GM18907 (cell line): ENCODE measurements at regions not wholly inside any gene's neighbourhood (a gene's known extent, or its start where the extent isn't known, plus 50 kb on each side); places are given as distances from the start of the nearest gene placed in this dataset.
"Not testable (repeated sequence)": the region's sequence is repeated elsewhere in the genome, so short reads cannot be mapped to it uniquely, and the experiment has no call there.

Source experiments
- ATAC-seq: cut with Tn5 transposase; IDR thresholded peaks from one replicate; pipeline ENCODE4 v1.9.1; 2021; ENCODE audit warnings: mild to moderate bottlenecking, moderate library complexity; ENCODE audit not compliant: unreplicated experiment

DNA sequence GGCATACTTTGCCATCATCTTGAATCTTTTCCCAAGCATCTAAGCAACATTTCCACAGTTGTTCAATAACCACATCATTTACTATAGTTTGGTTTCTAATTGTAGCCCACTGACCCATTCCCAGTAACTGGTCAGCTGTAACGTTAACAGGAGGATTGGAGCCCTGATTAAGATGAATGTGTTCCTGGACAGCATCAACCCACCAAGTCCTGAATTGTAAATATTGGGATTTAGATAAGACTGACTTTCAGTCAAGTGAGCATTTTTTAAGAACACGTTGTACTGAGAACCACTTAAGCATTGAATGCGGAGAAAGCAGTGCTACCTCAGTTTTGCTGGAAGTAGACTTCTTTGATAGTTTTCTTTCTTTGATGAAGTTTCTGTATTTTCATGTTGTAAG lies 53.3 kb upstream of the ARL4D start:
- ATAC-seq: not testable (repeated sequence)

GRCh38 chr17:43344685-43345084 lies 54.1 kb upstream of the ARL4D start:
- ATAC-seq: no peak

DNA sequence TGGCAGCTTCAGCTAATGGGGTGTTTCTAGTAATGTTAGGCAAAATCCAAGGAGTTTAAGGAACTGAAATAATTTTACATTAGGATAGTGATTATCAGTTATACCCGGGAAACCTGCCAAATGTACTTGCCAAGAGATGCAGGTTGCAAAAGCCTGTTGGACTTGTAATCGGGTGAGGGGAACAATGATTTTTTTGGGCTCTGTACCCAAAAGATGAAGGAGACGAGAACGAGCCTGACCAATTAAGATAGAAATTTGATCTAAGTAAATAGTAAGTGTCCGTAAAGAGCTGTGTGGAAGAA lies 56.3 kb upstream of the ARL4D start:
- no peak for ATAC-seq

- no peak for ATAC-seq
Measured at GRCh38 chr17:43341715-43342588, 56.8 kb upstream of the ARL4D start.

DNA sequence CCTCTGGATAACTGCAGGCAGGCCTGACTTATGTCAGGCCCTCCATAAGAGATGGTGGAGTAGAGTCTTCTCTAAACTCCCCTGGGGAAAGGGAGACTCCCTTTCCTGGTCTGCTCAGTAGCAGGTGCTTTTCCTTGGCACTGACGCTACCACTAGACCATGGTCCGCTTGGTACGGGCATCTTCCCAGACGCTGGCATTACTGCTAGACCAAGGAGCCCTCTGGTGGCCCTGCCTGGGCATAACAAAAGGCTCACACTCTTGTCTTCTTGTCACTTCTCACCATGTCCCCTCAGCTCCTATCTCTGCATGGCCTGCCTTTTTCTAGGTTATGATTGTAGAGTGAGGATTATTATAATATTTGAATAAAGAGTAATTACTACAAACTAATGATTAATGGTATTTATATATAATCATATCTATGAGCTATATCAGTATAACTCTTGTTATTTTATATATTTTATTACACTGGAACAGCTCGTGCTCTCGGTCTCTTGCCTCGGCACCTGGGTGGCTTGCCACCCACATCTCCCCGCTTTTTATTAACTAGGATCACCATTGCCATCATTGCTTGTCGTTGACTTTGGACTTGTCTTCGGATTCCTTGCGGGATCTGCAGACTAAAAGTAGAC lies 59.8 kb upstream of the ARL4D start:
- ATAC-seq: no peak

DNA sequence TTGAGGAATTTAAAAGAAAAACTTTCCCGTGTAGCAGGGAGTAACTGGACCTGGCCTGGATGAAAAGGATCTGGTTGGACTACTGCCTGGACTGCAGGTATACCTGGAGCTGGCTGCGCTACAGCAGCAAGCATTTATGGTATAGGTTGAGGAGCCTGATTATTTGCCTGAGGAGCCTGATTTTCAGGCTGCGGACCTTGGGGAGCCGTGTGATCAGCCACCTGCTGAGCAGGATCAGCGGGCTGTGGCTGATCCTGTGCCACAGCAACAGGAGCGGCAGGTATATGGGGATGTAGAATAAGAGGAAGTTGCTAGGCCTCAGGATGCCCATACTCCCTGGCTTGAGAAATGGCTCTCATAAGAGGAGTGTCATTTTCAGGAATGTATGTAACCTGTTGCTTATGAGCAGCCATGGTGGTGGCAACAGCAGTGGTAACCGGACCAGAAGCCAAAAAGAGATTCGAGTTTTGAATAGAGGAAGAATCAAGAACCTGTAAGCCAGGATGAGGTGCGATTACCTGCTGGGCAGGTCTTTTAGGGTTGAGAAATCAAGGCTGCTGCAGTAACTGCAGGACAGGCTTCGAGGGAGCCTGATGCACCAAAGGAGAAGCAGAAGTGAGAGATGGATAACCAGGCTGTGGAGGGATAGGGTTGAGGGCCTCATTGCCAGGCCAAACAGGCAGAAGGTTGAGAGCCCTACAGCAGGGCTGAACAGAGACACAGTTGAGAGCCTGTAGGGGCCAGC lies 60.9 kb upstream of the ARL4D start:
- ATAC-seq: no peak

DNA sequence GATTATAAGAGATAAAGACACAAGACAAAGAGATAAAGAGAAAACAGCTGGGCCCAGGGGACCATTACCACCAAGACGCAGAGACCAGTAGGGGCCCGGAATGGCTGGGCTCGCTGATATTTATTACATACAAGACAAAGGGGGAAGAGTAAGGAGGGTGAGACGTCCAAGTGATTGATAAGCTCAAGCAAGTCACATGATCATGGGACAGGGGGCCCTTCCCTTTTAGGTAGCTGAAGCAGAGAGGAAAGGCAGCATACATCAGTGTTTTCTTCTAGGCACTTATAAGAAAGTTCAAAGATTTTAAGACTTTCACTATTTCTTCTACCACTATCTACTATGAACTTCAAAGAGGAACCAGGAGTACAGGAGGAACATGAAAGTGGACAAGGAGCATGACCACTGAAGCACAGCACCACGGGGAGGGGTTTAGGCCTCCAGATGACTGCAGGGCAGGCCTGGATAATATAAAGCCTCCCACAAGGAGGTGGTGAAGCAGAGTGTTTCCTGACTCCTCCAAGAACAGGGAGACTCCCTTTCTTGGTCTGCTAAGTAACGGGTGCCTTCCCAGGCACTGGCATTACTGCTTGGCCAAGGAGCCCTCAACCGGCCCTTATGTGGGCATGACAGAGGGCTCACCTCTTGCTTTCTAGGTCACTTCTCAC lies 63.9 kb upstream of the ARL4D start:
- no peak for ATAC-seq

GRCh38 chr17:43333433-43333943 lies 65.3 kb upstream of the ARL4D start:
- ATAC-seq: no peak

DNA sequence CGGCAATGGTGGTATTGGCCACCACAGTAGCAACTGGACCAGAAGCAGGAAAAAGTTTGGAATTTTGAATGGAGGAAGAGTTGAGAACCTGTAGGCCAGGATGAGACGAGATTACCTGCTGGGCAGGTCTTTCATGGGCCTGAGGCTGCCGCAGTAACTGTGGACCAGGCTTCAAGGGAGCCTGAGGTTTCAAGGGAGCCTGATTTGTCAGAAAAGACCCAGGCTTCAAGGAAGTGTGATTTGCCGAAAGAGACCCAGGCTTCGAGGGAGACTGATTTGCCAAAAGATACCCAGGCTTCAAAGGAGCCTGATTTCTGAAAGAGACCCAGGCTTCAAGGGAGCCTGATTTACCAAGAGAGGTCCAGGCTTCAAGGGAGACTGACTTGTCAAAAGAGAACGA lies 66.6 kb upstream of the ARL4D start:
- no peak for ATAC-seq

DNA sequence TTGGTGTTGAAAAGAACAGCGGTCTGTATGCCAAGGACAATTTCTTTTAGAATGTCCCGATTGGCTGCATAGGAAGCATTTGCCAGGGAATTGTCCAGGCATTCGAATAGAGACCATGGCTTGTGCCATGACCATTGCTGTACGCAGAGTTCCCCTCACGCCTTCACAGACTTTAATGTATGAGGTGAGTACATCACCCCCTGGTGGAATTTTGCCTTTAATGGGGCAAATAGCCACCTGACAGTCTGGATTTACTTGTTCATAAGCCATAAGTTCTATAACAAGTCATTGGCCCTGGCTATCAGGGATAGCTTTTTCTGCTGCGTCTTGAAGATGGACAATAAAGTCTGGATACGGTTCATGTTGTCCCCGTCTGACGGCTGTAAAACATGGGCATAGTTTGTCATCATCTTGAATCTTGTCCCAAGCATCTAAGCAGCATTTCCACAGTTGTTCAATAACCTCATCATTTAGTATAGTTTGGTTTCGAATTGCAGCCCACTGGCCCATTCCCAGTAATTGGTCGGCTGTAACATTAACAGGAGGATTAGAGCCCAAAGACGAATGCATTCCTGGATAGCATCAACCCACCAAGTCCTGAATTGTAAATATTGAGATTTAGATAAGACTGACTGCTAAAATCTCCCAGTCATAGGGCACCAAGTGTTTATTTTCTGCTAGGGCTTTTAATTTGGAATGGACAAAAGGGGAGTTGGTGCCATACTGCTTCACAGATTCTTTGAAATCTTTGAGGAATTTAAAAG lies 67.7 kb upstream of the ARL4D start:
- ATAC-seq: no peak

DNA sequence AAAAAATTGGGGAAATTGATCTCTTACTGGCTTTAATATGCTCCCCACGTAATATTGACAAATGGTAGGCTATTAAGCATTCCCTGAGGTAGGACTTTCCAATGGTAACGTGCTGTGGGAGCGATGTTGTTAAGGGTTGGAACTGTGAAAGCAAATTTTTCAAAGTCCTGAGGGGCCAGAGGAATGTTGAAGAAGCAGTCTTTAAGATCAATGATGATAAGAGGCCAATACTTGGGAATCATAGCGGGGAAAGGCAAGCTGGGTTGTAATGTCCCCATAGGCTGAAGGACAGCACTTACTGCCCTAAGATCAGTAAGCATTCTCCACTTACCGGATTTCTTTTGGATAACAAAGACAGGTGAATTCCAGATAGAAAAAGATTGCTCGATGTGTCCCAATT lies 69.6 kb upstream of the ARL4D start:
- no peak for ATAC-seq

GRCh38 chr17:43328650-43329049 lies 70.1 kb upstream of the ARL4D start:
- no peak for ATAC-seq

DNA sequence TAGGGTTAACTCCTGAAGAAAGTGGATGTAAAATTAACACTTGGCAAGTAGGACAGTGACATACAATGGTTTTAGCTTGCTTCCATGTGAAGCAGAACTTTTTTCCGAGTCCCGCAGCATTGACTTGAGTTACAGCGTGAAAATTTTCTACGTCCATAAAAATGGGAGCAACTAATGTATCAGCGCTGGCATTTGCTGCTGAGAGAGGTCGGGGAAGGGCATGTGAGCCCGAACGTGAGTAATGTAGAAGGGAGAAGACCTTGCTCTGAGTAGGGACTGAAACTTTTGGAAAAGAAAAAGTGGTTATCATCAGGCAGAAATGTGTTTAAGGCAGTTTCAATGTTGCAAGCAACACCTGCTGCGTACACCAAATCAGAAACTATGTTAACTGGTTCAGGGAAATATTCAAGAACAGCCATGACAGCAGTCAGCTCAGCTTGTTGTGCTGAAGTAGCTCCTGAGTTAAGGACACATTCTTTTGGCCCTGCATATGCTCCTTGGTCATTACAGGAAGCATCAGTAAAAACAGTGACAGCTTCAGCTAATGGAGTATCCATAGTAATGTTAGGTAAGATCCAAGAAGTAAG lies 70.9 kb upstream of the ARL4D start:
- ATAC-seq: no peak

GRCh38 chr17:43327421-43327820 lies 71.4 kb upstream of the ARL4D start:
- no peak for ATAC-seq

DNA sequence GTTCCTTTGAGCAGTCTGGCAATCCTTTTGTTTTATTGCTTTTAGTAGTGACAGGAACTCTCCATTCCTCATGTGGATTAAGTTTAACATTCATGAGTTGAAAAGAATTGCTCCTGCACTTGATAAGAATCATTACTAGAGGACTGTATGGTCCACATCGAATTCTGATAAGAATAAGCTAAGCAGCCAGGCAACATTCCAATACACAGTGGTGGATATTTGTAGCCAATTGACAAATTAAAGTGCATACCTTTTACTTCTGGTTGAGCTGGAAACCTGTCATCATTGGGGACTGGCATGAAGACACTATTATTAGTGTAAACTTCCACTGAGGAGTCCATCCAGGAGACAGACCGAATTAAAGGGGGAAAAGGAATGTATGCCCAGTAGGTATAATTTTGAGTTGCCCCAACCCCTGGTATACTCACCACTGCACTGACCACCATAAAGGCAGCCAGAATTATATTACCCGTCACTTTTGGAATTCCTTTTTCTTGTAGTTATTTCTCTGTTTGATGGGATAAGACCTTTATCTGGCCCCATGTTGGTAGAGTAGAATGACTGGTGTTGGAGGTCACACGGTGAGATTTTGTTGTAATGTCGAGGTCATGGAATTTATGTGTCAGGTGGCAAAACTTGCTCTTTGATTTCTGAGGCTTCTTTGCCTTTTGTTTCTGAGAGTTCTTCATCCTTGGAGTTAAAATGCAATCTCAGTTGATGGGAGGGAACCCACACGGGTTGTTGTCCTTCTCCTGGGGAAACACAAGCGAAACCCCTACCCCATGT lies 72.1 kb upstream of the ARL4D start:
- ATAC-seq: no peak

DNA sequence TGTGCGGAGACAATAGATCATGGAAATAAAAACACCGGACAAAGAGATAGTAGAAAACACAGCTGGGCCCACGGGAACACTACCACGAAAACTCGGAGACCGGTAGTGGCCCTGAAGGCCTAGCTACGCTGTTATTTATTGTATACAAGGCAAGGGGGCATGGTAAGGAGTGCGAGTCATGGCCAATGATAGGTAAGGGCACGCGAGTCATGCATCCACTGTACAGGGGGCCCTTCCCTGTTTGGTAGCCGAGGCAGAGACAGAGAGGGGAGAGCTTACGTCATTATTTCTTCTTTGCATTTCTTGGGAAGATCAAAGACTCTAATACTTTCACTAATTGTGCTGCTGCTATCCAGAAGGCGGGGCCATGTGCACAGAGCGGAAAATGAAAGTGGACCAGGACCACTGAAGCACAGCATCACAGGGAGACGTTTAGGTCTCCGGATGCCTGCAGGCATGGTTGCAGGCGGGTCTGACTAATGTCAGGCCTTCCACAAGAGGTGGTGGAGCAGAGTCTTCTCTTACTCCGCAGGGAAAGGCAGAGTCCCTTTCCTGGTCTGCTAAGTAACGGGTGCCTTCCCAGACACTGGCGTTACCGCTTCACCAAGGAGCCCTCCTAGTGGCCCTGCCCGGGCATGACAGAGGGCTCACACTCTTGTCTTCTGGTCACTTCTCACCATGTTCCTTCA lies 74.4 kb upstream of the ARL4D start:
- peak; percentile 50 for ATAC-seq

GRCh38 chr17:43319293-43320124 lies 79.3 kb upstream of the ARL4D start:
- ATAC-seq: no peak
